NCI-H69 (cell line): ENCODE measurements at regions not wholly inside any gene's neighbourhood (a gene's known extent, or its start where the extent isn't known, plus 50 kb on each side); places are given as distances from the start of the nearest gene placed in this dataset.
A peak's percentile ranks its signal among the peaks of the same experiment; 100 is the strongest.

ENCODE experiments used
- DNase-seq: peaks from one replicate; lab custom pipeline; 2025; lab: John Stamatoyannopoulos, UW

GRCh38 chr1:17976854-17977253, 130.7 kb upstream of the IGSF21 start:
- no peak for DNase-seq

DNA sequence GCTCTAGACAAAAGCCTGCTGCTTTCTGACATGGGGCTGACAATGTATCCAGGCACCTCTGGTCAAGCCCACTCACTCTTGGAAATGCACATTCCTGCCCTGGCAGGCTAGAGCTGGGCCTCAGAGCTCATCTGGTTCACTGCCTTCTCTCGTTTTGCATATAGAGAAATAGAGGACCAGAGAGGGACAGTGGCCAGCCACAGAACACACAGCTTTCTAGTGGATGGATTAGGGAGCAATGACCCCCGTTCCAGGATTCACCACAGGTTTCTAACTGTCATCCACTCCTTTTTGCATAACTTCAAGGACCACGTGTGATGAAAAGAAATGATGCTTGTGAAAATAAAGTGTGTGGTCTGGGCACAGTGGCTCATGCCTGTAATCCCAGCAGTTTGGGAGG, 129.6 kb upstream of the IGSF21 start:
- DNase-seq: no peak

DNA sequence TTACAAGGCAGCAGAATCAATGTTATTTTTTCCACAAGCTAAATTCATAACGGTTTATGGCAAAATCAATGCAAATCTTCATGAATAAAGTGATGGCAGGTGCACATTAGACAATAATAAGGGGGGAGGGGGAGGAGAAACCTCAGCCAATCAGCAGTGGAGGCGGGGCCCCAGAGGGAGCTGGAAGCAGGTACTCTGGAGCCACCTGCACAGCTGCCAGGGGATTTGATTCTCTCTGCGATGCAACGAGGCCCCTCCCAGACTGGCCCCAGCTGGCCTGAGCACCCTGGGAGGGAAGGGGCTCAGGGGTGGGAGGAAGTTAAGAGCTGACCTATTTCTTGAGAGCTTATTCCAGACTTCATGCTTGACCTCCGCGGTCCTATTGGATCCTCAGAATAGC, 127.8 kb upstream of the IGSF21 start:
- peak; percentile 23 for DNase-seq

DNA sequence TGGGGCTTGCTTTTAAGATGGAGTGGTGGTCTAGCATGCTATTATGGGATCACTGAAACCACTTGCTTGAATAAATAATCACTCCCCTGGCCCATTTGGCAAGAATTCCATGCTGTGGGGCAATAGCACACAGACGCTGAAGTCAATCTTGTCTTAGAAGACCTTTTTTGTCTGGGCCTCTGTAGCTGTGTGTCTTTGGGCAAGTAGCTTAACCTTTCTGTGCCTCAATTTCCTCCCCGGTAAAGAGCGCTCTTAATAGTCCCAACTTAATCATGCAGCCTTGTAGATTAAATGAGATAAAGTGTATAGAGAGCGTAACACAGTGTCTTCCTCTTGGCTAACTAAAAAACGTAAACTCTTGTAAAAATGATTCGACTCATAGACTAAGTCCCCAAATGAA, 125.4 kb upstream of the IGSF21 start:
- DNase-seq: no peak

- peak; percentile 19 for DNase-seq
Measured at GRCh38 chr1:17984583-17984982, 123.0 kb upstream of the IGSF21 start.

- no peak for DNase-seq
Measured at GRCh38 chr1:17986156-17986555, 121.4 kb upstream of the IGSF21 start.

DNA sequence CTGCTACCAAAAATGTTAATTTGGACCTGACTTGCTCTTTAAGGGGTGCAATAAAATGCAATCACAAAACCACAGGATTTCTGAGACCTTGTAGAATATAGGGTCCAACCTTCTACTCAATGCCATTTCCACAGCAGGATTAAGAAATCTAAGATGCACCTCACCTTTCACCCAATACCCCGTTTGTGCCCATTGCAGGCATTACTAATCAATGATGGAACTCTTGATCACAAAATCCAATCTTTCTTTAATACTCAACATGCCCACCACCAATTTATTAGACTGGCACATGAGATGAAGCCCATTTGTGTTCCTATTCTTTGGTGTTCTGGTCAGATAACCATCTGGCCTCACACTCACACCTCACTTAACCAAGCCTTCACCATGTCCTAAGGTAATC, 117.2 kb upstream of the IGSF21 start:
- no peak for DNase-seq

GRCh38 chr1:17991996-17992395, 115.6 kb upstream of the IGSF21 start:
- DNase-seq: no peak

DNA sequence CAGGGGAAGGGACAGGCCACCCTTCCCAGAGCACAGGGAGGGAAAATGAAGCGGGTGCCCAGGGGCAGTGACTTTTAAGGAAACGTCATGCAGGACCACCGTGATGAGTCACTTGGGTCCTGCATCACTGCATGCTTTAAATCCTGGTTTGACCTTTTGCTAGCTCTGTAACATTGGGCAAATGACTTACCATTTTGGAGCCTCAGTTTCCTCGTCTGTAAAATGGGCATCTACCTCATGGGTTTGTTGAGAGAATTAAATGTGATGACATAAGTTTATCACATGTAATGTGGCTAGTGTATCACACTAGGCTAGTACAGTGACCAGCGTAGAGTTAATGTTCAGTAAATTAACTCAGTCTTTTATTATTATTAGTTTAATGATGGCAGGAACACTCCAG, 114.8 kb upstream of the IGSF21 start:
- DNase-seq: no peak

DNA sequence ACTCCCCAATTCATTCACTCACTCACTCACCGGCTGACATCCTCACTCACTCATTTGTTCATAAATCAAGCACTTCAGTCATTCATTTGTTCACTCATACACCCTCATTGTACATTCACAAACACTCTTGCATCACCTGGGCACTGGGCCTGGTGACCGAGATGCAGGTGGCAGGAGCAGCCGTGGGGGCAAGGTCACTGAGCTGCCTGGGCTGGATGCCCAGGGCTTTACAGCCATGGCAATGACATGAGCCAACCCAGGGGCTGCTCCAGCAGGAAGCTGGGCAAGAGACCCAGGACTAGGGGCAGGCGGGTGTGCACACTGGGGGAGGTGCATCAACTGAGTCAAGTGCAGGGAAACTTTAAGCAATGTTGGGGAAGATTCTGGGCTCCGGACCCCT, 113.6 kb upstream of the IGSF21 start:
- no peak for DNase-seq

DNA sequence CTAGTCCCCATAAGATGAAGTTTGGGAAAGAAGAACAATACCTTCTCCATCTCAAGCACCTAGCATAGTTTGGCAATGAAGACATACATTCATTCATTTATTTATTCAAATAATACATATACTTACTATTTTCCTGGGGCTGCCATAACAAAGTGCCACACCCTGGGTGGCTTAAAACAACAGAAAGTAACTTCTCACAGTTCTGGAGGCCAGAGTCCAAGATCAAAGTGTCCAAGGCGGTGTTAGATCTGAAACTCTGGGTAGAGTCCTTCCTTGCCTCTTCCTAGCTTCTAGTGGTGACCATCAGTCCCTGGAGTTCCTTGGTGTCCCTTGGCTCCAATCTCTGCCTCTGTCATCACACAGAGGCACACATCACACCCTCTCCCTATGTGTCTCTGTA, 112.1 kb upstream of the IGSF21 start:
- no peak for DNase-seq

DNA sequence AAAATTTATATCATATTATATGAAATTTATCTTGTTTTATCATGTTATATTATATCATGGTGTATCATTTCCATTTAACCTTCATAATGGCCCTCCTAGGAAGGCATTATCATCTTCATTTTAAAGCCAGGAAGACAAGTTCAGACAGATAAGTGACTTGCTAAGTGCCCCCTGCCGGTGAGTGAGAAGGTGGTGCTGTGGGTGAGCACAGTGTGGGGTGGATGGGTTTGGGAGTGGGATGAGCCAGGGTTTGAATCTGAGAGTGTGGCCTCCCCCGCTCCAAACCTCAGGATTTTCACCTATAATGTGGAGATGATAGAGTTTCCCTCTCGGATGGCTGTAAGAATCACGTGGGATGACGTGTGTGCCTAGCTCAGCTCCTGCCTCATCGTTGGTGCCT, 108.7 kb upstream of the IGSF21 start:
- peak; percentile 10 for DNase-seq

- no peak for DNase-seq
Measured at GRCh38 chr1:17999884-18000283, 107.7 kb upstream of the IGSF21 start.

- DNase-seq: no peak
Measured at GRCh38 chr1:18001725-18002124, 105.9 kb upstream of the IGSF21 start.

DNA sequence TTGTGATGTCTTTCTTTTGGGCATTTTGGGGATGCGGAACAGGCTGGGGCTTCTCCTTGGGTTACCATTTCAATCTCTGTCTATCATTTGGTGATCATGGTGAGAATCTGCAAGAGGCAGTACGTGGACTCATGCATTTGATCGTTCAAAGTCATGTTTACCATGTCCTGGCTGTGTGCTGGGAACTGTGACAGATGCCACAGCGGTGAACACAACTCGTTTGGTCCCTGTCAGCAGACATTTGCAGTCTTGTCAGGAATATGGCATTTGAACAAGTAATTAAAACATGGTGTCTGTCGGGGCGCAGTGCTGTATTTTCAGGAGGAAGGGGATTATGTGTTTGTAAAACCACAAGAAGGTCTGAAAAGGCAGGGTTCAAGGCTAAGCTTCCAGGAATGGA, 103.3 kb upstream of the IGSF21 start:
- DNase-seq: no peak

DNA sequence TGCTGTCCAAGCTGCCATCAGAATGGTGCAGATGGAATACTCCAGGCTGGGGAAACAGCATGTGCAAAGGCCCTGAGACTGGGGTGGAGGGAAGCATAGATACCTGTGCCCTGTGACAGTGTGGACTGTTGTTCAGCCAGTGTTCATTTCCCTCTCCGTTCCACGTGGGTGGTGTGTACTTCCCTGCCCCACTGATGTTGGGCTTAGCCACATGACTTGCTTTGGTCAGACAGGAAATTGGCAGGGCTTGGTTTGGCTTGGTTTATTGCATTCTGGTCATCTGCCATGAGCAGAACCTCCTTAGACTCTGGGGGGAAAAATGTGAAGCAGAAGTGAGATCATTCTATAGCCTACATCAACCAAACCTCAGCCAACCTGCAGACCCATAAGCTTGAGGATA, 102.4 kb upstream of the IGSF21 start:
- no peak for DNase-seq

- DNase-seq: no peak
Measured at GRCh38 chr1:18007391-18008041, 100.1 kb upstream of the IGSF21 start.

- DNase-seq: no peak
Measured at GRCh38 chr1:18008081-18008480, 99.5 kb upstream of the IGSF21 start.

DNA sequence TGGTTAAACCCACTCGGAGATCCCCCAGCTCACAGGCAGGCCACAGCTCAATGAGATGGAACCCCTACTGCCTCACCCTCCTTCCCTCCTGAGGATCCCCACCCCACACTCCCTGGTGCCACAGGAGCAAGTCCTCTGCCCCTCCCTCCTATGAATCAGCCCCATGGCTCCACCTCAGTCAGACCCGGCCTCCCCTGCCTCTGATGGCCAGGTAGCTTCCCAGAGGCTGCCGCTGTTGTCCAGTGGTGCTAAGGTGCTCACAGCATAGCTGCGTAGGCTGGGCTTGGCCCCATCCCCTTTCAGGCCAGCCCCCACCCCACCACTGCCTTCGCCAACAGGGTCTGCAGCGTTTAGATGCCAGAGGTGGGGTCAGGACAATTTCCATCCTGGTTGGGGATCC, 98.5 kb upstream of the IGSF21 start:
- no peak for DNase-seq

GRCh38 chr1:18009478-18009961, 98.1 kb upstream of the IGSF21 start:
- DNase-seq: no peak

DNA sequence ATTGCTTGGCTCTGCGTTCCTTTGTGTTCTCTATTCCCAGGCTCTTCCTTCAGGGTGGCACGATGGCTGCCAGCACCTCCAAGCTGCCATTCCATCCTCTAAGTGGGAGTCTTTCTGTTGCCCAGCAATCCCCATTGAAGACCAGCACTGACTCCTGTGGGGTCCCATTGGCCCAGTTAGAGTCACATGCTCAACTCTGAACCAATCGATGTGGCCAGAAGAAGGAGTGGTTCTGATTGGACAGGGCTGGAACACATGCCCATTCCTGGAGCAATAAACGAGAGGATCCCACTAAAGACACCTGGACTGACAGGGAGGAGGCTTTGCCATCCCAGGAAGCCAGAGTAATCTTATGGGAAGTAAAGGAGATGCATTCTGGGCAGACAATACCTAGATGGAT, 97.2 kb upstream of the IGSF21 start:
- DNase-seq: no peak

DNA sequence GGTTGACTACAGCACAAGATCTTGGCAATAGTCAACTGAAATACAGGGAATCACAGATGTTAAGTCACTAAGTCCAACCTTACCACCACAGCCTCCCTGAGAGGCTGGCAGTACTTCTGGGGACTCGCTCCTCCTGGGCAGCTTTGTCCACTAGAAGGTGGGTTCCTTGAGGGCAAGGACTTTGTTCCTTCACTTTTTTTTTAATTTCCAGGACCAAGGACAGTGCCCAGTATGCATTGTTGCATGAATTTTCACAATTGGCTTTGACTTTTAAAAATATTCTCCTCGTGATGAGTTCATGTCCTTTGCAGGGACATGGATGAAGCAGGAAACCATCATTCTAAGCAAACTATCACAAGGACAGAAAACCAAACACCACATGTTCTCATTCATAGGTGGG, 96.7 kb upstream of the IGSF21 start:
- no peak for DNase-seq

- DNase-seq: no peak
Measured at GRCh38 chr1:18011703-18012102, 95.9 kb upstream of the IGSF21 start.

GRCh38 chr1:18012686-18013085, 94.9 kb upstream of the IGSF21 start:
- DNase-seq: no peak

- DNase-seq: no peak
Measured at GRCh38 chr1:18013216-18013615, 94.4 kb upstream of the IGSF21 start.
